SK-N-SH (cell line): ENCODE measurements at regions not wholly inside any gene's neighbourhood (a gene's known extent, or its start where the extent isn't known, plus 50 kb on each side); places are given as distances from the start of the nearest gene placed in this dataset.

Experiments
- CTCF ChIA-PET: fragments of 300-600, 350-600 bp; formaldehyde crosslinking; extraction: SDS; loops from one replicate; lab custom pipeline; 2021; lab: Yijun Ruan, JAX
- POLR2A ChIA-PET: fragments of 350-600 bp; sonication (Branson Sonifier 250); formaldehyde crosslinking; extraction: SDS; loops from one replicate; lab custom pipeline; 2020; ENCODE audit warnings: antibody characterized with exemption, inconsistent platforms; lab: Yijun Ruan, JAX
- DNase-seq: peaks from one replicate; pipeline ENCODE4 v3.0.0; 2012
- H2AFZ ChIP-seq: fragments of 200-600 bp; sonication (generic); 2 replicates; pipeline ENCODE4 v1.8.1; 2016; ENCODE audit warnings: antibody characterized with exemption, mild to moderate bottlenecking, low read depth
- H3F3A ChIP-seq: fragments of 200-600 bp; sonication (generic); replicated peaks from 2 replicates; pipeline ENCODE3; 2016; ENCODE audit warnings: antibody characterized with exemption, mild to moderate bottlenecking; ENCODE audit not compliant: insufficient read depth
- H3K27ac ChIP-seq, 2 experiments: fragments of 200-500 bp in 1 of 2; fragments of 200-600 bp in 1 of 2; sonication (Bioruptor generic) in 1 of 2; sonication (generic), shearing (Covaris generic) in 1 of 2; 2 replicates each; pipeline versions ENCODE4 v1.5.1 to v1.6.1; 2014 to 2016; ENCODE audit warnings: low read depth in 2 of 2, inconsistent platforms in 1 of 2, low read length in 1 of 2, mild to moderate bottlenecking in 1 of 2, mixed read lengths in 1 of 2
- H3K27me3 ChIP-seq: fragments of 200-600 bp; sonication (generic), shearing (Covaris generic); 2 replicates; pipeline ENCODE4 v1.6.1; 2016; ENCODE audit warnings: mixed run types; ENCODE audit not compliant: insufficient read depth
- H3K36me3 ChIP-seq, 2 experiments: fragments of 200-500 bp in 1 of 2; fragments of 200-600 bp in 1 of 2; sonication (Bioruptor generic) in 1 of 2; sonication (generic) in 1 of 2; replicated peaks in 1 of 2; 2 replicates each; pipeline versions ENCODE3 to v1.5.1; 2014 to 2016; ENCODE audit warnings: low read length in 1 of 2, mild to moderate bottlenecking in 1 of 2; ENCODE audit not compliant: insufficient read depth in 2 of 2, control insufficient read depth in 1 of 2
- H3K4me1 ChIP-seq, 2 experiments: fragments of 200-500 bp in 1 of 2; fragments of 200-600 bp in 1 of 2; sonication (Bioruptor generic) in 1 of 2; sonication (generic), shearing (Covaris generic) in 1 of 2; 2 replicates each; pipeline versions ENCODE4 v1.5.1 to v1.6.1; 2014 to 2016; ENCODE audit warnings: low read depth in 1 of 2, low read length in 1 of 2, mixed run types in 1 of 2; ENCODE audit not compliant: insufficient read depth in 2 of 2, control insufficient read depth in 1 of 2
- H3K4me2 ChIP-seq: fragments of 200-600 bp; sonication (generic), shearing (Covaris generic); 2 replicates; pipeline ENCODE4 v1.6.1; 2017; ENCODE audit warnings: mixed run types
- H3K4me3 ChIP-seq, 2 experiments: fragments of 200-500 bp in 1 of 2; fragments of 200-600 bp in 1 of 2; sonication (Bioruptor generic) in 1 of 2; sonication (generic), shearing (Covaris generic) in 1 of 2; 2 replicates each; pipeline versions ENCODE4 v1.5.1 to v1.8.1; 2014 to 2016; ENCODE audit warnings: low read depth in 2 of 2, inconsistent platforms in 1 of 2, low read length in 1 of 2, mild to moderate bottlenecking in 1 of 2, mixed read lengths in 1 of 2, moderate library complexity in 1 of 2
- H3K79me2 ChIP-seq: fragments of 200-600 bp; sonication (generic); 2 replicates; pipeline ENCODE4 v1.8.1; 2017; ENCODE audit warnings: mild to moderate bottlenecking; ENCODE audit not compliant: insufficient read depth
- H3K9ac ChIP-seq: fragments of 200-600 bp; sonication (generic); 2 replicates; pipeline ENCODE4 v1.6.1; 2017; ENCODE audit warnings: mixed run types
- H3K9me2 ChIP-seq: fragments of 200-600 bp; sonication (generic); 2 replicates; pipeline ENCODE4 v1.6.1; 2017; ENCODE audit warnings: mixed run types
- H3K9me3 ChIP-seq: fragments of 200-600 bp; sonication (generic); 2 replicates; pipeline ENCODE4 v1.6.1; 2017; ENCODE audit warnings: mixed run types, mild to moderate bottlenecking, moderate library complexity
- H4K20me1 ChIP-seq: fragments of 200-600 bp; sonication (generic); 2 replicates; pipeline ENCODE4 v1.6.1; 2017; ENCODE audit warnings: mild to moderate bottlenecking, mixed run types; ENCODE audit not compliant: insufficient read depth
- EP300 ChIP-seq, 2 experiments: IDR thresholded peaks; 2 replicates each; pipeline versions ENCODE4 v1.4.0 to v1.6.1; 2012; ENCODE audit warnings: borderline replicate concordance in 1 of 2, low read depth in 1 of 2, low read length in 1 of 2
- EZH2phosphoT487 ChIP-seq: fragments of 200-600 bp; sonication (generic); IDR thresholded peaks from 2 replicates; pipeline ENCODE4 v1.6.1; 2017; ENCODE audit warnings: low read depth, mixed run types, mild to moderate bottlenecking, antibody characterized with exemption, moderate library complexity, borderline replicate concordance
- FOXM1 ChIP-seq: IDR thresholded peaks from 2 replicates; pipeline ENCODE4 v1.4.0; 2012; ENCODE audit warnings: low read depth, mild to moderate bottlenecking
- MEF2A ChIP-seq: IDR thresholded peaks from 2 replicates; pipeline ENCODE4 v1.4.0; 2012; ENCODE audit warnings: low read depth, borderline replicate concordance
- MXI1 ChIP-seq: IDR thresholded peaks from 2 replicates; pipeline ENCODE4 v1.6.1; 2012; ENCODE audit warnings: mild to moderate bottlenecking, low read depth, low read length, improper control_type of control experiment
- NFIC ChIP-seq: IDR thresholded peaks from 2 replicates; pipeline ENCODE4 v1.4.0; 2012; ENCODE audit warnings: borderline replicate concordance
- PBX3 ChIP-seq: IDR thresholded peaks from 2 replicates; pipeline ENCODE4; 2012
- RCOR1 ChIP-seq: fragments of 150-350 bp; IDR thresholded peaks from 2 replicates; pipeline ENCODE4 v1.6.1; 2017; ENCODE audit warnings: antibody characterized with exemption, low read length
- RFX5 ChIP-seq: IDR thresholded peaks from 2 replicates; pipeline ENCODE4 v1.6.1; 2012; ENCODE audit warnings: mild to moderate bottlenecking, improper control_type of control experiment, low read length
- SIN3A ChIP-seq: IDR thresholded peaks from 2 replicates; pipeline ENCODE4 v1.6.1; 2012; ENCODE audit warnings: low read depth, mild to moderate bottlenecking, low read length, moderate library complexity, borderline replicate concordance
- SMC3 ChIP-seq: IDR thresholded peaks from 2 replicates; pipeline ENCODE4 v1.6.1; 2012; ENCODE audit warnings: low read depth, low read length, improper control_type of control experiment
- TAF1 ChIP-seq: IDR thresholded peaks from 2 replicates; pipeline ENCODE4 v1.6.1; 2012; ENCODE audit warnings: low read depth, mild to moderate bottlenecking, low read length, moderate library complexity, borderline replicate concordance
- TCF12 ChIP-seq: IDR thresholded peaks from 2 replicates; pipeline ENCODE4 v1.4.0; 2012
- YY1 ChIP-seq: IDR thresholded peaks from 2 replicates; pipeline ENCODE4 v1.4.0; 2012; ENCODE audit warnings: low read depth, mild to moderate bottlenecking
- whole genome bisulfite sequencing: methylation state at CpG from one replicate; pipeline ENCODE4 v1.1.6; 2017; ENCODE audit warnings: low lambda C conversion rate; 5-methylcytosine and 5-hydroxymethylcytosine counted together
- TF ChIP-seq, protein P1 (sequence below): IDR thresholded peaks from 2 replicates; pipeline ENCODE4 v1.4.0; 2012; ENCODE audit warnings: low read depth, borderline replicate concordance
- TF ChIP-seq, protein P2 (sequence below): IDR thresholded peaks from 2 replicates; pipeline ENCODE4 v1.4.0; 2012; ENCODE audit warnings: low read depth, borderline replicate concordance

GRCh38 chr4:187903106-187903505 is 92.5 kb upstream of the ZFP42 start:
- 30% methylated on average over 5 of the region's 5 CpGs for WGBS
- Histone ChIP-seq H3K9ac (no peak overlapping the region), H3K9me2 (no peaks in the 10 kb centered on the region), H3K27ac (no peak overlapping the region), H3K4me3 (no peak overlapping the region), H3F3A (peaks cover 5% of the 10 kb centered on the region), H2AFZ (no peak overlapping the region), H3K4me2 (no peak overlapping the region), H4K20me1 (no peaks in the 10 kb centered on the region), H3K4me1 (no peaks in the 10 kb centered on the region), H3K79me2 (no peaks in the 10 kb centered on the region), H3K9me3 (no peaks in the 10 kb centered on the region), H3K36me3 (no peaks in the 10 kb centered on the region), H3K27me3 (no peaks in the 10 kb centered on the region)
- no peak for DNase-seq
- ChIA-PET CTCF (no interaction called here), POLR2A (no interaction called here)
- no peak for TF ChIP-seq YY1
- TF ChIP-seq FOXM1: no peak
- TF ChIP-seq, protein P1, sequence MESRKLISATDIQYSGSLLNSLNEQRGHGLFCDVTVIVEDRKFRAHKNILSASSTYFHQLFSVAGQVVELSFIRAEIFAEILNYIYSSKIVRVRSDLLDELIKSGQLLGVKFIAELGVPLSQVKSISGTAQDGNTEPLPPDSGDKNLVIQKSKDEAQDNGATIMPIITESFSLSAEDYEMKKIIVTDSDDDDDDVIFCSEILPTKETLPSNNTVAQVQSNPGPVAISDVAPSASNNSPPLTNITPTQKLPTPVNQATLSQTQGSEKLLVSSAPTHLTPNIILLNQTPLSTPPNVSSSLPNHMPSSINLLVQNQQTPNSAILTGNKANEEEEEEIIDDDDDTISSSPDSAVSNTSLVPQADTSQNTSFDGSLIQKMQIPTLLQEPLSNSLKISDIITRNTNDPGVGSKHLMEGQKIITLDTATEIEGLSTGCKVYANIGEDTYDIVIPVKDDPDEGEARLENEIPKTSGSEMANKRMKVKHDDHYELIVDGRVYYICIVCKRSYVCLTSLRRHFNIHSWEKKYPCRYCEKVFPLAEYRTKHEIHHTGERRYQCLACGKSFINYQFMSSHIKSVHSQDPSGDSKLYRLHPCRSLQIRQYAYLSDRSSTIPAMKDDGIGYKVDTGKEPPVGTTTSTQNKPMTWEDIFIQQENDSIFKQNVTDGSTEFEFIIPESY: no peak
- no peak for TF ChIP-seq PBX3
- no peak for TF ChIP-seq RCOR1
- no peak for TF ChIP-seq NFIC
- TF ChIP-seq MXI1: no peak
- no peak for TF ChIP-seq SMC3
- no peak for TF ChIP-seq TCF12
- TF ChIP-seq MEF2A: no peak
- no peak for TF ChIP-seq TAF1
- no peak for TF ChIP-seq EP300 (IDR thresholded peaks at IDR 0.05; ENCODE audit: borderline replicate concordance in 1 of 2, low read depth in 1 of 2, low read length in 1 of 2)
- TF ChIP-seq, protein P2, sequence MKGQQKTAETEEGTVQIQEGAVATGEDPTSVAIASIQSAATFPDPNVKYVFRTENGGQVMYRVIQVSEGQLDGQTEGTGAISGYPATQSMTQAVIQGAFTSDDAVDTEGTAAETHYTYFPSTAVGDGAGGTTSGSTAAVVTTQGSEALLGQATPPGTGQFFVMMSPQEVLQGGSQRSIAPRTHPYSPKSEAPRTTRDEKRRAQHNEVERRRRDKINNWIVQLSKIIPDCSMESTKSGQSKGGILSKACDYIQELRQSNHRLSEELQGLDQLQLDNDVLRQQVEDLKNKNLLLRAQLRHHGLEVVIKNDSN: no peak
- TF ChIP-seq SIN3A: no peak
- no peak for TF ChIP-seq EZH2phosphoT487

DNA sequence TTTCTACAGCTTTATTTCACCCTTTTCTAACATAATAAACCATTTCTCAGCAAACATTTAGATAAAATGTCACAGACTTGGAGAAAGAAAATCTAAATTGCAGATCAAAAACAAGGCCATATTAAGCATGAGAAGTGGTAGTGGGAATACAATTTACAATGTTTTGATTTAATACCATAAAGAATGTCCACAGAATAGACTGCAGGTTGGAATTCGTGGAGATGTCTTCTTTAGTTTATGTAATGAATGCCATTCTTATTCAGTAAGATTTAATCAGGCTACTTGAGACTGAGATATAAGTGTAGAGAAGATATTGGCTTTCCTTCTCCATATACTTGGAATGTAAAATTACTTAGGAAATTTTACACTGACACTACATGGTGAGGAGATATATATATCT is 91.9 kb upstream of the ZFP42 start:
- Histone ChIP-seq H3K4me1 (no peaks in the 10 kb centered on the region), H3K36me3 (no peaks in the 10 kb centered on the region), H2AFZ (no peak overlapping the region), H3K27ac (no peak overlapping the region), H3K79me2 (no peaks in the 10 kb centered on the region), H3K9me2 (no peaks in the 10 kb centered on the region), H3K9me3 (no peaks in the 10 kb centered on the region), H4K20me1 (no peaks in the 10 kb centered on the region), H3K9ac (no peak overlapping the region), H3K4me3 (no peak overlapping the region), H3F3A (peaks cover 5% of the 10 kb centered on the region), H3K27me3 (no peaks in the 10 kb centered on the region), H3K4me2 (no peak overlapping the region)
- TF ChIP-seq SMC3 (no peak), RFX5 (no peak)
- TF ChIP-seq, protein P1: no peak
- ChIA-PET POLR2A (no interaction called here), CTCF (no interaction called here)
- DNase-seq: no peak
- 8% methylated on average over 1 of the region's 1 CpG for WGBS
